GM21360 (cell line): ENCODE measurements at regions not wholly inside any gene's neighbourhood (a gene's known extent, or its start where the extent isn't known, plus 50 kb on each side); places are given as distances from the start of the nearest gene placed in this dataset.

Source experiments
- ATAC-seq: cut with Tn5 transposase; IDR thresholded peaks from one replicate; pipeline ENCODE4 v1.9.1; 2021; ENCODE audit warnings: mild to moderate bottlenecking, moderate library complexity; ENCODE audit not compliant: unreplicated experiment

GRCh38 chr1:42096554-42096953, 56.7 kb upstream of the GUCA2B start:
- ATAC-seq: no peak

GRCh38 chr1:42089246-42089645, 64.0 kb upstream of the GUCA2B start:
- no peak for ATAC-seq

DNA sequence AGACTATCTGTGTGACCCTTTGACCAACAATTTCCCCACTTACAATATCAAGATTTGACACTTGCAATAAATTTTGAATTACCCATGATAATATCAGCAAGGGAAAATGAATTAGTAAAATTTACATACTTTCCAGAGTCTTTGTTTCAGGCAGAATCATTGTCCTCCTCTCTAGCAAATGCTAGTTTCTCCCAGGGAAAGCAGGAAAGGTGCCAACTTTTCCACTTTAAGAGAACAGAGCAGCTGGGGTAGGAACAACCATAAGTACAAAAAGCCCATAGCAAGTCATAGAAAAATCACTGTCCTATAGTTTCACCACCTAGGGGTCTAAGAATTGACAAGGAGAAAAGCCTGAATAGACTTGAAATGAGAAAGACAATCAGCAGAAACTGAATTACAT, 67.1 kb upstream of the GUCA2B start:
- no peak for ATAC-seq

DNA sequence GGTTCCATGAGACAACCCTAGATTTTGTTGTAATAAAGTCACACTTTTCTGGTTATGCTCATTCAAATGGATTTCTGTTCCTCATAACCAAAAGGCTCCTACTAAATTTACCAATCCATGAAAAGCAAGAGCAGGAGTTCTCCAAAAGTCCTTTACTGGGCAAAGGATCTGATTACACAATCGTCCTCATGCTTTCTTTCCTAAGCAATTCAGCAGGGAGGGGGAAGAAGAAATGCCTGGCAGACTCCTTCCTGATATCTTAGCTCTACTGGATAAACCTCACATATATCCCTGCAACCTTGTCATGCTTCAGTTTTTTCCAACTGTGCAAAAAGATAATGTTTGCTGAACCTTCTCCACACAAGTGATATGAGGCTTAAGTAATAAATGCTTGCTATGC, 67.6 kb upstream of the GUCA2B start:
- ATAC-seq: no peak

GRCh38 chr1:42081475-42081874, 71.7 kb upstream of the GUCA2B start:
- ATAC-seq: no peak

DNA sequence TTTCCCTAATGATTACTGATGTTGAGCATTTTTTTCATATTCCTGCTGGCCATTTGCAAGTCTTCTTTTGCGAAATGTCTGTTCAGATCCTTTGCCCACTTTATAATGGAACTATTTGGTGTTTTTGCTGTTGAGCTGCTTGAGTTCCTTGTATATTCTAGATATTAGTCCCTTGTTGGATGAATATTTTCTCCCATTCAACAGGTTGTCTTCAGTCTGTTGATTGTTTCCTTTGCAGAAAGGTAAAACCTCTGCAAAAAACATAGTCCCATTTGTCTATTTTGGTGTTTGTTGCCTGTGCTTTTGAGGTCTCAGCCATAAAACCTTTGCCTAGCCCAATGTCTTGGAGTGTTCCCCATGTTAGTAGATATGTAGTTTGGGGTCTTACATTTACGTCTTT, 78.0 kb upstream of the GUCA2B start:
- no peak for ATAC-seq

- no peak for ATAC-seq
Measured at GRCh38 chr1:42070996-42071395, 82.2 kb upstream of the GUCA2B start.

DNA sequence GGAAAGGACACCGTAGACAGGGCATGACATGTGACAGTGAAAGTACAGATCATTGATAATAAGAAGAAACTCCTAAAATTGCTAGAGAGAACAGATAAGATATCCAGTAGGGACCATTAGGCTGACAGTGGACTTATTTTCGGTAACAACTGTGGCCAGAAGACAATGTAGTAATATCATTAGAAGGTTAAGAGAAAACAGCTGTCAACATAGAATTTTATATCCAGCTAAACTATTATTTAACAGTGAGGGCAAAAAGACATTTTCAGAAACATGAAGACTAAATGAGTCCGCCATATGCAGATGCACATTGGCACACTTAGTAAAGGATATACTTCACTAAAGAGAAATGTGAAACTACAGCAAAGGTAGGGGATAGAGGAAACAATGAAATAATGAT, 95.4 kb upstream of the GUCA2B start:
- ATAC-seq: no peak

DNA sequence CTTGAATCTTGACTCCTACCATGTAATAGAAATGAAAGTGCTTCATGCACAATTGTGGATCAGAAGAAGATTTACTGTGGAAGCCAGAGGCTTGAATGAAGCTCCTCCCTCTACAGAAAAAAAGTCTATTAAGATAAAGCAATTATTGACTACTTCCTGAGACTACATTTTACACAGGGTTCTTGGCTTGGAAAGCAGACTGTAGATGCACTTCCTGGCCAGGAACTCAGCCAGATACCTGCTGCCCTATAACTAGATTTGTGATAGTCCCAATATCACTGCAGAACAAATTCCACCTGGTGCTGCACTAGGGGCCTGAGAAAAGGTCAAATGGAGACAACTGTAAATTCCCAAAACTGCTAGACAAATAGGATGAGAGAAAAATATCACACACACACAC, 96.8 kb upstream of the GUCA2B start:
- no peak for ATAC-seq

DNA sequence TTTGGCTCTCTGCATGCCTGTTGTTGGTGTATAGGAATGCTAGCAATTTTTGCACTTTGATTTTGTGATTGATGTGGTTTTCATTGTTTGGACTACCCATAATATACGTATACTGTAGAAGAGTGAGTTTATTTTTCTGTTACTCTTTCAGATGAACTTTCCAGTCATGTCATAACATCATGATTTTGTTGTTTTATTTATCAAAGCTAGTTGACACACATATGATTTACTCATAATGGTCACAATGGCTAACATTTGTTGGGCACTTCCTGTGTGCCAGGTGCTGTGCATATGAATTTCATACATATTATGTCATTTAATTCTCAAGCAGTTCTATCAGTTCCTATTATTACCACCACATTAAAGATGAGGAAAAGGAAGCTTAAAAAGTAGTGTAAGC, 98.1 kb upstream of the GUCA2B start:
- no peak for ATAC-seq

GRCh38 chr1:42052072-42052699, 101.0 kb upstream of the GUCA2B start:
- ATAC-seq: no peak

GRCh38 chr1:42047508-42047880, 105.7 kb upstream of the GUCA2B start:
- no peak for ATAC-seq

GRCh38 chr1:42046761-42047507, 106.3 kb upstream of the GUCA2B start:
- no peak for ATAC-seq

DNA sequence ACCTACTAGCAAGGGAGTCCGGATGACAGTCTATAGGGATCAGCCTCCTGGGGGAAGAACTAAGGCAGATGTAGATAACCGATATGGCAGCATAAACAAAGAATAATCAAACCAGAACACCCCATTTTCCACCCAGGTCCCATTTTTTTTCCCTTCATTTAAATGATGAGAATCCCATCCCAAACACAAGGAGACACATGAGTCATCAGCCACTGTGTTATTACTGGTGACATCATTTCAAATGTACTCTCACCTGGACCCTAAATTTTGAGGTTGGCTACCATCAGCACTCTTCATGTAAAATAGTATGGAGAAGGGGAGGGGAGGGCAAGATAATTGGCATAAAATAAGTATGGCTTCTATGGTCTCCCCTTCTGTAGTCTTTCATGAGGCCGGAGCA, 108.9 kb upstream of the GUCA2B start:
- ATAC-seq: no peak

GRCh38 chr1:42043811-42044210, 109.4 kb upstream of the GUCA2B start:
- ATAC-seq: no peak

DNA sequence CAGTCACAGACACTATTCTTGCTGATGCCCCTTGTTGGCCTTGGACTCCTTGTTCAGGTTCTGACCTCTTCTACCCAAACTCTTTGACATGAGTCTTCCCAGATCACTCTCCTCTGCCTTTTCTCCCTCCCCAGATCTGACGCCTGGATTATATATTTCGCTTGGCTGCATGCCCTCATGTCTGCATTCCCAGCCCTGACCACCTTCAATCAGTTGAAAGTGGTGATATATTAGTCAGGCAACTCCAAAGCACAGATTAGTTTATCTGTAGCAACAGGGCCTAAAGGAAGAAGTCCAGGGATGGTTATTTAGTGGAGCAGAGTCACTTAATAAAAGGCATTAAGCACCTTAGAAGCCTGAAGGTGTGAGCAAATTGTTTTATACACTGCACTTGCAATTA, 110.0 kb upstream of the GUCA2B start:
- ATAC-seq: no peak

GRCh38 chr1:42041031-42041430, 112.2 kb upstream of the GUCA2B start:
- ATAC-seq: no peak

GRCh38 chr1:42040159-42040558, 113.1 kb upstream of the GUCA2B start:
- no peak for ATAC-seq

DNA sequence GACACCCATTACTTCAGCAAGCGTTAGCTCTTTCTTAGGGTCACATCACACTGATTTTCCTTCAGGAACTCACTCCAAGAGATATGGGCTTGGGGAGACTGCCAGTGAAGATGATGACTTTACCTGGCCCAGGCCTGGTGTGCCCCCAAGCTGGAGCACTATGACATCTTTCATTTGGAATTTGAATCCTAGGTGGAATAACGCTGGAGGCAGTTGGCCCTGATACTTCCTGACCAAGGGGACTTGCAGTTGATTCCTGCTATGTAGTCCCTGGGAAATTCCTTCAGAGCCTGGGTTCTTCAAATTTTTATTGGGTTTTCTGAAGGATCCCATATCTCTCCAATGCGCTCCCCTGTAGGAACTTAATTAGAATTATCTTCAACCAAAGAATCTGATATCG, 114.9 kb upstream of the GUCA2B start:
- ATAC-seq: no peak

DNA sequence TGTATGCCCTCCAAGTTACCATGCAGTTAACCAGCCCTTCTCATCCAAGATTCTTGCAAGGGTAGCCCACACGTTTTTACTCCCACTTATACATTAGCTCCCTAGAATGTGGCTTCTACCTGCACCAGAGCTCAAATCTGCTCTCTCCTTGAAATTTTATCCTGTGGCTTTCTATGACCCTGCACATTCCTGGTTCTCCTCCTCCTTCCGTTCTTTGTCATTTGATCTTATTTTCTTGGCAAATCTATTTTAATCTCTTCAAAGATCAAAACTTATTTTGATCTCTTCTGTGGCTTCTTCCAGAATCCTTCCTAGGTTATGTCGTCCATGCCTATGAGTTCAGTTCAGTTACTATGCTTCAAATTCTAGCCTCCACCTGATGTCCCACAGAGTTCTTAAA, 115.6 kb upstream of the GUCA2B start:
- no peak for ATAC-seq

- no peak for ATAC-seq
Measured at GRCh38 chr1:42037161-42037560, 116.0 kb upstream of the GUCA2B start.

DNA sequence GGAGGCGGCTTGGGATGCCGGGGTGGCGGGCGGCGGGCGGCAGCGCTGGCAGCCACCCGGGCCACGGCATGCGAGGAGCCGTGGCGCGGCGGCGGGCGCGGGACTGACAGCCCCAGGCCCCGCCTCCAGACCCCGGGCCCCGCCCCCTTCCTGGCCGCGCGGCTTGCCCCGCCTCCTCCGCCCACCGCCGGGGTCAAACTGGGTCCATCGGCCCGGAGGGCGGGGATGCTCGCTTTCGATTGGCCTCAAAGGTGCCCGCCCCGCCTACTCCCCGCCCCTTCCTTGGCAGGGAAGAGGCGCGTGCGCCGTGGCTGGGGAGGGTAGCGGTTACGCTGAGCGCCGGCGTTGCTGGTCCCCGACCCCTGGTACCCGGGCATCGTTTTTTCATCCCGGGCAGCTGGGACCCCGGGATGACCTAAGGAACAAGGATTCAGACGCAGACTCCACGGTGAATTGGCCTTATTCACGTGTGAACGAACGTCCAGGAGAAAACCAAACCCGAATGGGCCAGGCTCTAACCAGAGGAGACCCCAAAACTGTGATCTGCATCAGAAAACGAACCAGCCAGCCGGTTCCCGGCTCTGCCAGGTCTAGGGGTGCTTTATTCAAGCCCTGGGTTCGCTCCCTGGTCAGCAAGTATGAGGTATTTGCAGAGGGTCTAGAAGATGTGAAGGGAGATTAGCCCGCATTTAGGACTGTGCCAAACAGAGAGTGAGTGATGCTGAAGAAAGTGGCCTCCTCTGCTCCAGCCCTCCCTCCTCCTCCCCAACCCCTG, 117.2 kb upstream of the GUCA2B start:
- peak; percentile 83 for ATAC-seq
